Keratinocyte (primary cell): ENCODE measurements at regions not wholly inside any gene's neighbourhood (a gene's known extent, or its start where the extent isn't known, plus 50 kb on each side); places are given as distances from the start of the nearest gene placed in this dataset.

Source experiments
- DNase-seq: peaks from one replicate; pipeline ENCODE4 v3.0.0-alpha.2; 2011; ENCODE audit warnings: low read depth, missing footprints, low spot score
- FAIRE-seq: peaks from 2 replicates; lab custom pipeline; 2011; peaks lifted over from hg19 to GRCh38; lab: Jason Lieb, UNC
- H2AFZ ChIP-seq: 2 replicates; pipeline ENCODE4 v1.6.0; 2012; ENCODE audit warnings: low read length, control low read depth, inconsistent platforms; ENCODE audit not compliant: control insufficient read depth
- H3K27ac ChIP-seq: 2 replicates; pipeline ENCODE4 v1.5.1; 2011; ENCODE audit warnings: low read length; ENCODE audit not compliant: control insufficient read depth, insufficient read depth
- H3K27me3 ChIP-seq: 3 replicates; pipeline ENCODE4 v1.6.0; 2011; ENCODE audit warnings: low read length; ENCODE audit not compliant: control insufficient read depth, insufficient read depth; ENCODE audit errors: extremely low read depth
- H3K36me3 ChIP-seq, 2 experiments: 2 replicates in 1 of 2; 3 replicates in 1 of 2; pipeline ENCODE4 v1.5.1; 2011; ENCODE audit warnings: low read length in 2 of 2, mild to moderate bottlenecking in 1 of 2; ENCODE audit not compliant: control insufficient read depth in 2 of 2, insufficient read depth in 2 of 2; ENCODE audit errors: extremely low read depth in 1 of 2
- H3K4me1 ChIP-seq: 3 replicates; pipeline ENCODE4 v1.5.1; 2011; ENCODE audit warnings: low read length; ENCODE audit not compliant: control insufficient read depth, insufficient read depth; ENCODE audit errors: extremely low read depth
- H3K4me2 ChIP-seq: 3 replicates; pipeline ENCODE4 v1.6.0; 2011; ENCODE audit warnings: low read depth, low read length; ENCODE audit not compliant: control insufficient read depth, insufficient read depth; ENCODE audit errors: extremely low read depth
- H3K4me3 ChIP-seq, 3 experiments: fragments of 200-600 bp in 1 of 3; sonication (generic) in 1 of 3; 2 replicates in 2 of 3; 3 replicates in 1 of 3; pipeline ENCODE4 v1.5.1; 2011 to 2016; ENCODE audit warnings: low read length in 3 of 3, mild to moderate bottlenecking in 3 of 3, control low read depth in 2 of 3, inconsistent platforms in 1 of 3, low read depth in 1 of 3, mixed read lengths in 1 of 3, mixed run types in 1 of 3, moderate library complexity in 1 of 3; ENCODE audit not compliant: control insufficient read depth in 2 of 3, insufficient read depth in 2 of 3; ENCODE audit errors: extremely low read depth in 1 of 3
- H3K79me2 ChIP-seq: 2 replicates; pipeline ENCODE4 v1.6.0; 2012; ENCODE audit warnings: low read length; ENCODE audit not compliant: control insufficient read depth, insufficient read depth
- H3K9ac ChIP-seq: 3 replicates; pipeline ENCODE4 v1.6.0; 2011; ENCODE audit warnings: low read length; ENCODE audit not compliant: control insufficient read depth, insufficient read depth; ENCODE audit errors: extremely low read depth
- H3K9me1 ChIP-seq: 3 replicates; pipeline ENCODE4 v1.6.0; 2011; ENCODE audit warnings: low read length; ENCODE audit not compliant: control insufficient read depth, insufficient read depth; ENCODE audit errors: extremely low read depth
- H3K9me3 ChIP-seq: 2 replicates; pipeline ENCODE4 v1.5.1; 2012; ENCODE audit warnings: low read depth, low read length; ENCODE audit not compliant: control insufficient read depth
- H4K20me1 ChIP-seq: 3 replicates; pipeline ENCODE4 v1.6.0; 2011; ENCODE audit warnings: low read length; ENCODE audit not compliant: control insufficient read depth, insufficient read depth; ENCODE audit errors: extremely low read depth
- CTCF ChIP-seq, 3 experiments: IDR thresholded peaks in 1 of 3; conservative IDR thresholded peaks in 1 of 3; optimal IDR thresholded peaks in 1 of 3; 2 replicates in 2 of 3; 3 replicates in 1 of 3; pipeline versions ENCODE3 to v1.5.1; 2011; ENCODE audit warnings: low read length in 3 of 3, mild to moderate bottlenecking in 3 of 3, moderate library complexity in 2 of 3, control low read depth in 1 of 3, inconsistent platforms in 1 of 3; ENCODE audit not compliant: insufficient read depth in 2 of 3; ENCODE audit errors: extremely low read depth in 1 of 3
- EZH2 ChIP-seq: IDR thresholded peaks from one replicate; pipeline ENCODE4 v1.6.1; 2012; ENCODE audit warnings: inconsistent platforms, mild to moderate bottlenecking, low read length, moderate library complexity
- dilution Hi-C: fragments of 300-500 bp; cut with MboI; formaldehyde crosslinking; loops from one replicate; pipeline ENCODE4 v1.7.0; 2020; ENCODE audit warnings: low sequenced_read_pairs; ENCODE audit not compliant: extremely low pct_ligation_motif_present

- FAIRE-seq: no peak
Observed at GRCh38 chr6:98672681-98673475, 161.5 kb upstream of the POU3F2 start.

DNA sequence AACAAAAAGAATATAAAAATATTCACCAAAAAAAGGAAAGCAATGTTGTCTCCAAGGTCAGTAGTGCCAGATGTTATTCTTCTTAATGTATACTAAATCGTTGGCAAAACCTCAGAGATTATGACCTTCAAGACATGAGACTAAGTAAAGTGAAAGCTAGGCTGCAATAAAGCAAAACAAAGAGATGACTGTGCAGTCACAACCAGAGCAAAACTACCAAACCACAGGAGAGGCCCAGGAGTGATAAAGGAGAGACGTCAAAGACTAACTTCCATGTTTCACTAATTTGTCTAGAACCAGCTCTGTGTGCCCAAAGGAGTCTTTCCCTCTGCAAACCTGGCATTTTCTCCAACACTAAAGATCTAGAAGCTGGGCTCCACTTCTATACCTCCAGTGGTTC is 155.9 kb upstream of the POU3F2 start:
- Histone ChIP-seq H3K4me3 (no peak overlapping the region), H3K27me3 (no peaks in the 10 kb centered on the region), H3K9me3 (no peaks in the 10 kb centered on the region), H4K20me1 (no peaks in the 10 kb centered on the region), H3K27ac (no peak overlapping the region), H3K36me3 (no peaks in the 10 kb centered on the region), H2AFZ (no peak overlapping the region), H3K4me1 (no peaks in the 10 kb centered on the region), H3K9me1 (no peaks in the 10 kb centered on the region), H3K79me2 (no peaks in the 10 kb centered on the region), H3K9ac (no peak overlapping the region), H3K4me2 (no peak overlapping the region)
- DNase-seq (no peak), FAIRE-seq (no peak)
- no peak for TF ChIP-seq EZH2
- no peak for TF ChIP-seq CTCF (optimal IDR thresholded peaks at IDR 0.05 in 1 of 3, IDR thresholded peaks at IDR 0.05 in 1 of 3, conservative IDR thresholded peaks at IDR 0.05 in 1 of 3; ENCODE audit: extremely low read depth in 1 of 3, insufficient read depth in 2 of 3, low read length in 3 of 3)
- dilution Hi-C loops: no loop called here

More at GRCh38 chr6:98672681-98673475, 161.5 kb upstream of the POU3F2 start:
- no peak overlapping the region for H3K9ac ChIP-seq
- H3K4me3 ChIP-seq: no peak overlapping the region
- no peak overlapping the region for H3K27ac ChIP-seq
- H3K4me2 ChIP-seq: no peak overlapping the region
- no peaks in the 10 kb centered on the region for H3K4me1 ChIP-seq
- DNase-seq: no peak
- no peaks in the 10 kb centered on the region for H3K79me2 ChIP-seq
- H3K9me1 ChIP-seq: no peaks in the 10 kb centered on the region
- no peaks in the 10 kb centered on the region for H3K27me3 ChIP-seq
- TF ChIP-seq EZH2: no peak
- no peak for TF ChIP-seq CTCF (optimal IDR thresholded peaks at IDR 0.05 in 1 of 3, IDR thresholded peaks at IDR 0.05 in 1 of 3, conservative IDR thresholded peaks at IDR 0.05 in 1 of 3; ENCODE audit: extremely low read depth in 1 of 3, insufficient read depth in 2 of 3, low read length in 3 of 3)
- H3K36me3 ChIP-seq: no peaks in the 10 kb centered on the region
- no peaks in the 10 kb centered on the region for H4K20me1 ChIP-seq
- dilution Hi-C loops: no loop called here
- H2AFZ ChIP-seq: no peak overlapping the region
- H3K9me3 ChIP-seq: no peaks in the 10 kb centered on the region
